ENCODE measurements at regions not wholly inside any gene's neighbourhood (a gene's known extent, or its start where the extent isn't known, plus 50 kb on each side); places are given as distances from the start of the nearest gene placed in this dataset.

DNA sequence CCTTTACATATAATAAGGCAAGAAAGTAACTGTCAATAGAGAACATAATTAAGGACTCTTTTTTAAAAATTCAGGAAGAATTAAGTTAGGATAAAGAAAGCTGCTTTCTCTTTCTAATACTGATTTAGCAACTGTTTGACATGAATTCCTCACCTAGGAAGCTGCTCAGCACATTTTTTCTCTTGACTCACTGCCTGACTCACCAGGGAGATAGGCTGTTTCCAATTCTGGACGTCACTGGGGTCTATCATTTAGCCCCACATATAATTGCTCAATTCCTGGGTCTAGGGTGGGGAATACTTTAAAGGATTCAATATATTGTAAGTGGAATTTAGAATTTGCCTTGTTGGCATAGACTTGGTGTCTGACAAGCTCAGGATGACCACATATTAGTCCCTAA, 50.8 kb upstream of the UGP2 start:
- Histone ChIP-seq H2AFZ (ENCODE audit: insufficient read depth, low read length, poor library complexity) (no peak overlapping the region), H3K79me1 (ENCODE audit: low read length) (peaks cover 5% of the 10 kb centered on the region), H3K9ac (ENCODE audit: low read length) (no peak overlapping the region), H2BK120ac (ENCODE audit: insufficient read depth, low read length, poor library complexity) (no peak overlapping the region), H3K4me2 (ENCODE audit: low read length) (no peak overlapping the region), H4K91ac (ENCODE audit: low read depth, low read length) (no peak overlapping the region), H3K27ac (ENCODE audit: low read depth, low read length) (peak overlapping the region; percentile 5), H3K14ac (ENCODE audit: low read length) (no peak overlapping the region), H3K36me3 (ENCODE audit: control insufficient read depth in 1 of 2, insufficient read depth in 2 of 2, low read length in 2 of 2) (no peaks in the 10 kb centered on the region), H3K18ac (ENCODE audit: low read length) (no peak overlapping the region), H4K8ac (ENCODE audit: low read depth, low read length) (no peak overlapping the region), H3K4me3 (ENCODE audit: low read depth, low read length) (no peak overlapping the region), H3K4ac (ENCODE audit: low read depth, low read length) (no peak overlapping the region), H2BK12ac (ENCODE audit: low read length) (no peak overlapping the region), H2AK5ac (ENCODE audit: low read length) (no peak overlapping the region), H4K12ac (ENCODE audit: low read depth, low read length) (no peak overlapping the region), H3K23ac (ENCODE audit: low read length) (no peak overlapping the region), H3K79me2 (ENCODE audit: control insufficient read depth, insufficient read depth, low read length, poor library complexity) (no peaks in the 10 kb centered on the region), H2BK5ac (ENCODE audit: low read depth, low read length, poor library complexity) (no peak overlapping the region), H3K9me3 (ENCODE audit: insufficient read depth, low read depth, low read length) (peaks cover 2% of the 10 kb centered on the region), H3K27me3 (ENCODE audit: insufficient read depth, low read length) (no peaks in the 10 kb centered on the region), H3K4me1 (ENCODE audit: control insufficient read depth in 1 of 2, insufficient read depth in 2 of 2, low read length in 2 of 2) (peaks cover 0 to 8% of the 10 kb centered on the region in 2 experiments)
- no CpG with 5 or more reads among the region's 1 CpG for WGBS (ENCODE audit: extremely low coverage, insufficient coverage, insufficient read length)
- peak; percentile 44 to 65 for DNase-seq

DNA sequence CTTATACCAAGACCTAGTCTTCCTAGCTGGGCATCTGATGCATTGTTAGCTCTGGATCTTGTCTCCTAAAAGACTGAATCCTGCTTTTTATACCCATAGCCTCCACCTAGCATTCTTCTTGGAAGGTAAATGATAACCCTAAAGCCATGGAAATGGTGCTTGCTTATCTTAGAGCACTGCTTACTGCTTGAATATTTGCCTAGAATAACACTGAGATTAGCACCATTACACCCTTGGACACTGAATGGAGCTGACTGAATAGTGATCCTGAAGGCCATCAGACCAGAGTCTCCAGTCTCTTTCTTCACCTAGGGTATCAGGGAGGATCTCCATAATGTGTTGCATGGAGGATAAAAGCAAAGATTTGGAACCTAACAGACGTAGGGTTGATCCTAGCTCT, 50.3 kb upstream of the UGP2 start:
- no peak overlapping the region for H3K14ac ChIP-seq (ENCODE audit: low read length)
- no peaks in the 10 kb centered on the region for H3K79me2 ChIP-seq (ENCODE audit: control insufficient read depth, insufficient read depth, low read length, poor library complexity)
- no peak overlapping the region for H4K8ac ChIP-seq (ENCODE audit: low read depth, low read length)
- H3K9ac ChIP-seq (ENCODE audit: low read length) = no peak overlapping the region
- no peak overlapping the region for H2AFZ ChIP-seq (ENCODE audit: insufficient read depth, low read length, poor library complexity)
- WGBS (ENCODE audit: extremely low coverage, insufficient coverage, insufficient read length) = no CpG with 5 or more reads among the region's 1 CpG
- no peak overlapping the region for H4K91ac ChIP-seq (ENCODE audit: low read depth, low read length)
- H3K4ac ChIP-seq (ENCODE audit: low read depth, low read length) = no peak overlapping the region
- H2BK5ac ChIP-seq (ENCODE audit: low read depth, low read length, poor library complexity) = no peak overlapping the region
- H3K18ac ChIP-seq (ENCODE audit: low read length) = no peak overlapping the region
- no peak for DNase-seq
- no peak overlapping the region for H2BK120ac ChIP-seq (ENCODE audit: insufficient read depth, low read length, poor library complexity)
- no peak overlapping the region for H3K4me3 ChIP-seq (ENCODE audit: low read depth, low read length)
- no peaks in the 10 kb centered on the region for H3K36me3 ChIP-seq (ENCODE audit: control insufficient read depth in 1 of 2, insufficient read depth in 2 of 2, low read length in 2 of 2)
- no peak overlapping the region for H2AK5ac ChIP-seq (ENCODE audit: low read length)
- peaks cover 2% of the 10 kb centered on the region for H3K9me3 ChIP-seq (ENCODE audit: insufficient read depth, low read depth, low read length)
- H3K27ac ChIP-seq (ENCODE audit: low read depth, low read length) = peak overlapping the region; percentile 5
- H2BK12ac ChIP-seq (ENCODE audit: low read length) = no peak overlapping the region
- H4K12ac ChIP-seq (ENCODE audit: low read depth, low read length) = no peak overlapping the region
- no peaks in the 10 kb centered on the region for H3K27me3 ChIP-seq (ENCODE audit: insufficient read depth, low read length)
- H3K79me1 ChIP-seq (ENCODE audit: low read length) = peaks cover 5% of the 10 kb centered on the region
- H3K4me1 ChIP-seq (ENCODE audit: control insufficient read depth in 1 of 2, insufficient read depth in 2 of 2, low read length in 2 of 2) = peaks cover 0 to 8% of the 10 kb centered on the region in 2 experiments
- no peak overlapping the region for H3K4me2 ChIP-seq (ENCODE audit: low read length)
- H3K23ac ChIP-seq (ENCODE audit: low read length) = no peak overlapping the region

All from trophoblast cell (in vitro differentiated cells and primary cell).